ENCODE measurements at regions not wholly inside any gene's neighbourhood (a gene's known extent, or its start where the extent isn't known, plus 50 kb on each side); places are given as distances from the start of the nearest gene placed in this dataset.

- TF ChIP-seq, protein P1, sequence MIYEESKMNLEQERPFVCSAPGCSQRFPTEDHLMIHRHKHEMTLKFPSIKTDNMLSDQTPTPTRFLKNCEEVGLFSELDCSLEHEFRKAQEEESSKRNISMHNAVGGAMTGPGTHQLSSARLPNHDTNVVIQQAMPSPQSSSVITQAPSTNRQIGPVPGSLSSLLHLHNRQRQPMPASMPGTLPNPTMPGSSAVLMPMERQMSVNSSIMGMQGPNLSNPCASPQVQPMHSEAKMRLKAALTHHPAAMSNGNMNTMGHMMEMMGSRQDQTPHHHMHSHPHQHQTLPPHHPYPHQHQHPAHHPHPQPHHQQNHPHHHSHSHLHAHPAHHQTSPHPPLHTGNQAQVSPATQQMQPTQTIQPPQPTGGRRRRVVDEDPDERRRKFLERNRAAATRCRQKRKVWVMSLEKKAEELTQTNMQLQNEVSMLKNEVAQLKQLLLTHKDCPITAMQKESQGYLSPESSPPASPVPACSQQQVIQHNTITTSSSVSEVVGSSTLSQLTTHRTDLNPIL (CRISPR knock-in tag; IDR thresholded peaks at IDR 0.05; ENCODE audit: low read depth): no peak
- TF ChIP-seq TSHZ2 (CRISPR knock-in tag; IDR thresholded peaks at IDR 0.05) (no peak), ZFP3 (CRISPR knock-in tag; IDR thresholded peaks at IDR 0.05) (no peak), BACH2 (CRISPR knock-in tag; IDR thresholded peaks at IDR 0.05; ENCODE audit: borderline replicate concordance) (no peak), TCF4 (CRISPR knock-in tag; IDR thresholded peaks at IDR 0.05; ENCODE audit: borderline replicate concordance) (no peak), SNAI2 (CRISPR knock-in tag; IDR thresholded peaks at IDR 0.05) (no peak), ZNF565 (CRISPR knock-in tag; conservative IDR thresholded peaks at IDR 0.05; ENCODE audit: low read depth) (no peak), OSR1 (CRISPR knock-in tag; IDR thresholded peaks at IDR 0.05) (no peak), ZNF70 (CRISPR knock-in tag; IDR thresholded peaks at IDR 0.05) (no peak), ZNF8 (CRISPR knock-in tag; IDR thresholded peaks at IDR 0.05) (no peak), PPARA (CRISPR knock-in tag; IDR thresholded peaks at IDR 0.05; ENCODE audit: borderline replicate concordance) (no peak), RARB (CRISPR knock-in tag; IDR thresholded peaks at IDR 0.05) (no peak)
- ATAC-seq: no peak
These were observed 422.7 kb downstream of the TFAP2B start for GRCh38 chr6:51241376-51241775.

GRCh38 chr6:51249798-51250197 is 431.1 kb downstream of the TFAP2B start:
- ATAC-seq: no peak
- TF ChIP-seq ARNTL (CRISPR knock-in tag; IDR thresholded peaks at IDR 0.05; ENCODE audit: borderline replicate concordance, low read depth) (no peak), ZFP3 (CRISPR knock-in tag; IDR thresholded peaks at IDR 0.05) (no peak), TCF4 (CRISPR knock-in tag; IDR thresholded peaks at IDR 0.05; ENCODE audit: borderline replicate concordance) (no peak), ZNF565 (CRISPR knock-in tag; conservative IDR thresholded peaks at IDR 0.05; ENCODE audit: low read depth) (no peak), ZC3H10 (CRISPR knock-in tag; IDR thresholded peaks at IDR 0.05) (no peak), ISL1 (CRISPR knock-in tag; IDR thresholded peaks at IDR 0.05) (peak; percentile 26; the same call in 1 of the 2 replicates)

DNA sequence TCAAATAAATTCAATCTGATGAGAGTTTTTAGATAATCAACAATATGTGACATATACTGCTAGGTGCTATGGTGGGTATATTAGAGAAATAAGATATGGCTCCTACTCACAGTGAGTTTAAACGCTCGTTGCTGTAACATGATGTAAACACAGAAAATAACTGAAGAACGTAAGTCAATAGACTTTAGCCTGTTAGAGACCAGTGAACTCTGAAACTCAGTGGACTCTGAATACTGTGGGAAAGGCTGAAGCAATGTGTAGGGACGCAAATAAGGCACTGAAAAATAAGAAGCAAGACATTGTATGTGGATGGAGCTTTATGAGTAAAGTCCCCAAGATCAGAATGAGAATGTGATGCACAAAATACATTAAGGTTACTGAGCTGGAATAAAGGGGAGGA is 431.6 kb downstream of the TFAP2B start:
- TF ChIP-seq, protein P2, sequence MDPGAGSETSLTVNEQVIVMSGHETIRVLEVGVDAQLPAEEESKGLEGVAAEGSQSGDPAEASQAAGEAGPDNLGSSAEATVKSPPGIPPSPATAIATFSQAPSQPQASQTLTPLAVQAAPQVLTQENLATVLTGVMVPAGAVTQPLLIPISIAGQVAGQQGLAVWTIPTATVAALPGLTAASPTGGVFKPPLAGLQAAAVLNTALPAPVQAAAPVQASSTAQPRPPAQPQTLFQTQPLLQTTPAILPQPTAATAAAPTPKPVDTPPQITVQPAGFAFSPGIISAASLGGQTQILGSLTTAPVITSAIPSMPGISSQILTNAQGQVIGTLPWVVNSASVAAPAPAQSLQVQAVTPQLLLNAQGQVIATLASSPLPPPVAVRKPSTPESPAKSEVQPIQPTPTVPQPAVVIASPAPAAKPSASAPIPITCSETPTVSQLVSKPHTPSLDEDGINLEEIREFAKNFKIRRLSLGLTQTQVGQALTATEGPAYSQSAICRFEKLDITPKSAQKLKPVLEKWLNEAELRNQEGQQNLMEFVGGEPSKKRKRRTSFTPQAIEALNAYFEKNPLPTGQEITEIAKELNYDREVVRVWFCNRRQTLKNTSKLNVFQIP (CRISPR knock-in tag; IDR thresholded peaks at IDR 0.05; ENCODE audit: borderline replicate concordance, low read depth): no peak
- TF ChIP-seq ZFP30 (CRISPR knock-in tag; IDR thresholded peaks at IDR 0.05) (no peak), TSHZ2 (CRISPR knock-in tag; IDR thresholded peaks at IDR 0.05) (no peak), ESRRG (CRISPR knock-in tag; IDR thresholded peaks at IDR 0.05) (no peak), CSRNP3 (CRISPR knock-in tag; IDR thresholded peaks at IDR 0.05) (no peak), ZNF565 (CRISPR knock-in tag; conservative IDR thresholded peaks at IDR 0.05; ENCODE audit: low read depth) (no peak), PPARA (CRISPR knock-in tag; IDR thresholded peaks at IDR 0.05; ENCODE audit: borderline replicate concordance) (no peak), PATZ1 (CRISPR knock-in tag; IDR thresholded peaks at IDR 0.05; ENCODE audit: borderline replicate concordance) (no peak), GLIS3 (CRISPR knock-in tag; IDR thresholded peaks at IDR 0.05) (no peak), ISL1 (CRISPR knock-in tag; IDR thresholded peaks at IDR 0.05) (no peak), ZC3H10 (CRISPR knock-in tag; IDR thresholded peaks at IDR 0.05) (no peak), SNAI2 (CRISPR knock-in tag; IDR thresholded peaks at IDR 0.05) (no peak), TCF4 (CRISPR knock-in tag; IDR thresholded peaks at IDR 0.05; ENCODE audit: borderline replicate concordance) (no peak), CSDC2 (CRISPR knock-in tag; IDR thresholded peaks at IDR 0.05) (no peak)
- ATAC-seq: no peak

Measured in SK-N-SH treated with all-trans-retinoic acid at 6 μM for 48 hours (cell line).